ENCODE measurements at regions not wholly inside any gene's neighbourhood (a gene's known extent, or its start where the extent isn't known, plus 50 kb on each side); places are given as distances from the start of the nearest gene placed in this dataset.

DNA sequence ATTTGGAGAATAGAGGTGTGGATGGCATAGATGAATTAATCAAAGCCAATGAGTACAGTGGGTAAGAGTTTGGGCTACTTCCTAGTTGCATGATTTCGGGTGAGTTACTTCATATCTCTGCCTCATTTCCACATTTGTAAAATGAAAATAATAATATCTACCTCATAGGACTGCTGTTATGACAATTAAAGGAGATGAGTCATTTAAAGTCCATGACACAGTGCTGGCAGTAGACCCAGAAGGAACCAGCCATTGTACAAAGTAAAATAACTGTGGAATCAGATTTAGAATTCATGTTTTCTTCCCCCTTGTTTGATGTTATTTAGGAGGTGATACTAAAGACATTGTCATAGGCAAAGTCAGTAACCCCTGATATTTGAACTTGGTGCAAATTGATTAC is 139.5 kb upstream of the SLC27A6 start:
- TF ChIP-seq, protein P1, sequence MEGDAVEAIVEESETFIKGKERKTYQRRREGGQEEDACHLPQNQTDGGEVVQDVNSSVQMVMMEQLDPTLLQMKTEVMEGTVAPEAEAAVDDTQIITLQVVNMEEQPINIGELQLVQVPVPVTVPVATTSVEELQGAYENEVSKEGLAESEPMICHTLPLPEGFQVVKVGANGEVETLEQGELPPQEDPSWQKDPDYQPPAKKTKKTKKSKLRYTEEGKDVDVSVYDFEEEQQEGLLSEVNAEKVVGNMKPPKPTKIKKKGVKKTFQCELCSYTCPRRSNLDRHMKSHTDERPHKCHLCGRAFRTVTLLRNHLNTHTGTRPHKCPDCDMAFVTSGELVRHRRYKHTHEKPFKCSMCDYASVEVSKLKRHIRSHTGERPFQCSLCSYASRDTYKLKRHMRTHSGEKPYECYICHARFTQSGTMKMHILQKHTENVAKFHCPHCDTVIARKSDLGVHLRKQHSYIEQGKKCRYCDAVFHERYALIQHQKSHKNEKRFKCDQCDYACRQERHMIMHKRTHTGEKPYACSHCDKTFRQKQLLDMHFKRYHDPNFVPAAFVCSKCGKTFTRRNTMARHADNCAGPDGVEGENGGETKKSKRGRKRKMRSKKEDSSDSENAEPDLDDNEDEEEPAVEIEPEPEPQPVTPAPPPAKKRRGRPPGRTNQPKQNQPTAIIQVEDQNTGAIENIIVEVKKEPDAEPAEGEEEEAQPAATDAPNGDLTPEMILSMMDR (IDR thresholded peaks at IDR 0.05): no peak
- no peak for TF ChIP-seq POLR2A (IDR thresholded peaks at IDR 0.05)

Data from esophagus squamous epithelium (tissue), 4 donors.